MM.1S (cell line): ENCODE measurements at regions not wholly inside any gene's neighbourhood (a gene's known extent, or its start where the extent isn't known, plus 50 kb on each side); places are given as distances from the start of the nearest gene placed in this dataset.

ENCODE experiments used
- EZH2 ChIP-seq: fragments of 300-600 bp; sonication (generic); optimal IDR thresholded peaks from 2 replicates; pipeline ENCODE3; 2017; ENCODE audit warnings: low read depth, mild to moderate bottlenecking, antibody characterized with exemption, low read length, mixed read lengths
- EZH2phosphoT487 ChIP-seq: fragments of 300-600 bp; sonication (generic); IDR thresholded peaks from 2 replicates; pipeline ENCODE4 v1.6.1; 2018; ENCODE audit warnings: antibody characterized with exemption, low read length
- TF ChIP-seq, protein P1 (sequence below): fragments of 300-600 bp; sonication (generic); IDR thresholded peaks from 2 replicates; pipeline ENCODE4 v1.5.1; 2016; ENCODE audit warnings: antibody characterized with exemption, low read length, mixed read lengths

DNA sequence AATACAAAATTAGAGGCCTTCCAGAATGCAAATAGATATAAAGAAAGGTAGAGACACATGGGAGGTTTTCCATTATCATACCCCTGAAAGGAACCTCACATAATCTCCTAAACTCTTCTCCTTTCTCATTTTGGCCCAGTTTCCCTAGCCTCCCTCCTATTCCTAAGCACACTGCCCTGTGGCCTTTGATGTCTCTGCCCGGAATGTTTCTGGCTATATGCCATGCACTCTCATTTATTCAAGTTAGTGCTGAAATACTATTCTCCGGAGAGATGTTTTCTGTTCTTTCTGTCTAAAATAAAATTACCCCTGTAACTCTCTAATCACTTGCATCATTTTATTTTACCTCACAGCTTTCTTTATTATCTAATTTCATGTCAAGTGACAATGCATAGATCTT, 1287.7 kb downstream of the SLITRK5 start:
- TF ChIP-seq EZH2 (no peak), EZH2phosphoT487 (no peak)
- TF ChIP-seq, protein P1, sequence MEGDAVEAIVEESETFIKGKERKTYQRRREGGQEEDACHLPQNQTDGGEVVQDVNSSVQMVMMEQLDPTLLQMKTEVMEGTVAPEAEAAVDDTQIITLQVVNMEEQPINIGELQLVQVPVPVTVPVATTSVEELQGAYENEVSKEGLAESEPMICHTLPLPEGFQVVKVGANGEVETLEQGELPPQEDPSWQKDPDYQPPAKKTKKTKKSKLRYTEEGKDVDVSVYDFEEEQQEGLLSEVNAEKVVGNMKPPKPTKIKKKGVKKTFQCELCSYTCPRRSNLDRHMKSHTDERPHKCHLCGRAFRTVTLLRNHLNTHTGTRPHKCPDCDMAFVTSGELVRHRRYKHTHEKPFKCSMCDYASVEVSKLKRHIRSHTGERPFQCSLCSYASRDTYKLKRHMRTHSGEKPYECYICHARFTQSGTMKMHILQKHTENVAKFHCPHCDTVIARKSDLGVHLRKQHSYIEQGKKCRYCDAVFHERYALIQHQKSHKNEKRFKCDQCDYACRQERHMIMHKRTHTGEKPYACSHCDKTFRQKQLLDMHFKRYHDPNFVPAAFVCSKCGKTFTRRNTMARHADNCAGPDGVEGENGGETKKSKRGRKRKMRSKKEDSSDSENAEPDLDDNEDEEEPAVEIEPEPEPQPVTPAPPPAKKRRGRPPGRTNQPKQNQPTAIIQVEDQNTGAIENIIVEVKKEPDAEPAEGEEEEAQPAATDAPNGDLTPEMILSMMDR: no peak
